ENCODE measurements at regions not wholly inside any gene's neighbourhood (a gene's known extent, or its start where the extent isn't known, plus 50 kb on each side); places are given as distances from the start of the nearest gene placed in this dataset.

DNA sequence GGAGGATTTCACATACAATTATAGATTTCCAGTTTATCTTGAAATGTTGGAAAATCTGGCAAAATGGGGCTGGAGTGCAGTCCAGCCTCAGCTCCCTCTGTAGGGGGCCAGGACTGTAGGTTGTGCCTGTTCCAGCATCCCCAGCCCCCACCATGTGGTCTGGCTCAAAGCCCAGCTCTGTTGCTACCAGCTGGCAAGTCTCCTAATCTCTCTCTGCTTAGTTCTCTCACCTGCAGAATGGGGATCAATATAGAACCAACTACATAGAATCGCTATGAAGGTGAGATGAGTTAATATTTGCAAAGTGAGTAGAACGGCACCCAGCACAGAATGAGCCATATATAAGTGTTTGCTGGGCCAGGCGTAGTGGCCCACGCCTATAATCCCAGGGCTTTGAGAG is 50.0 kb upstream of the TARDBP start:
- no peak for DNase-seq (ENCODE audit: low read depth in 3 of 3)
